ENCODE measurements at regions not wholly inside any gene's neighbourhood (a gene's known extent, or its start where the extent isn't known, plus 50 kb on each side); places are given as distances from the start of the nearest gene placed in this dataset.
"Not testable (repeated sequence)": the region's sequence is repeated elsewhere in the genome, so short reads cannot be mapped to it uniquely, and the experiment has no call there.

DNA sequence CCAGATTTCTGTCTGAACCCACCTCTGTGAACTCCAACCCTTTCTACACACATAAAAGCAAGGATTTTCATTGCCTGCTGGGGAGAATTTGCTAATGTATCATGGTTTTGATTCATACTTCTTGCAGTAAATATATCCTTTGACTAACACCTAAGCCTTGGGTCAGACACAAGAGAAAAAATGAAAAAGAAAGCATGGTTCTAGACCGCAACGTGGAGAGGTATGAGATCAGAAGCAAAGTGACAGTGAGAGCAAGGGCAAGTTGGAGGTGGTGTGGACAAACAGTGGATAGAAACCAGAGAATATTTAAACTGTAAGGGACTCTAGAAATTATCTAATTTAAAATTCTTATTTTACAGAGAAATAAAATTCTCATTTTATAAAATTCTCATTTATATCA, 212.9 kb upstream of the SEMA6A start:
- FAIRE-seq: no peak
- no peak for DNase-seq (ENCODE audit: extremely low spot score, insufficient read length, low read depth)

DNA sequence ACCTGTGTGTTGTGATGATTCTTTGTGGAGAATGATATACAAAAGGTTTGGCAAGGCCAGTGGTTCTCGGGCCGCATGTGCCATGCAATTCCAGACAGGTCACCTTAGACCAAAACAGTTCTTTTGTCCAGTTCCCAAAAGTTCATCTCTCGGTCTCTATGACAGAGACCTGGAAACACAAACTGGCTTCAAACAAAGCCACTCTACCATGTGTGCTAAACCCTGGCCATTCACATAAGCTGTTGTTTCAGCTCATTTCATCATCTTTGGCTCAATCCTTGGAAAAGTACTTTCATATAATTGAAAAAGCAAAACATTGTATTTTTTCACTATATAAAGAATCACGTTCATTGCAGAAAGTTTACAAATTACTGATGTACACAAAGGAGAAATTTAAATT, 210.5 kb upstream of the SEMA6A start:
- no peak for DNase-seq (ENCODE audit: extremely low spot score, insufficient read length, low read depth)
- no peak for FAIRE-seq

- FAIRE-seq: no peak
- no peak for DNase-seq (ENCODE audit: extremely low spot score, insufficient read length, low read depth)
These were observed 205.2 kb upstream of the SEMA6A start for GRCh38 chr5:116779846-116780245.

DNA sequence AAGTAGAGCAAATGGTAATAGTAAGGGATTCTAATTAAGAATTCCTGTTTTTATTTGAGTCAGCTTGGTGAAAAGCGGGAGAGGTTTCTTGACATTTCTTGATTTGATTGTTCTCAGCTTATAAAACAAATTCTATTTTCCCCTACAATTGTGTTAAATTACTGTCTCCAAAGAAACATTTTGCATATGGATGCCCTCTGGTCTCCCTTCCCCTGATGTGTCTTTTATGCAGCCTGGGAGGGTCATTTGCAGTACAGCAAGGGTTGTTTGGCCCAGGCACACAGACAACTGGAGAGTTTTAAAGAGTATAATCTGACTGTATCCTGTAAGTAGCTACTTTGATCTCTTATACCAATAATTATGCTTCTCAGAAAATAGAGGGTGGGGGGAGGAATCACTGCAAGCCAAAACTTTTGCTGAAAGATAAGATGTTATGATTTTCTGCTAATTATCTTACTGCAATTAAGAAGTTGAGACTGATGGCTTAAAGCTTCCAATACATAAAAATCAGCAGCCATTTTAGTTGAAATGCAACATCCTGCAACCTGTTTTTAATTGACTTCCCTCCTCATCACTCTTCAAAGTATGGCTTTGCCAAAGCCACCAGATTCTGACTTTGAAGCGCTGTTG, 204.1 kb upstream of the SEMA6A start:
- FAIRE-seq: no peak
- no peak for DNase-seq (ENCODE audit: extremely low spot score, insufficient read length, low read depth)

DNA sequence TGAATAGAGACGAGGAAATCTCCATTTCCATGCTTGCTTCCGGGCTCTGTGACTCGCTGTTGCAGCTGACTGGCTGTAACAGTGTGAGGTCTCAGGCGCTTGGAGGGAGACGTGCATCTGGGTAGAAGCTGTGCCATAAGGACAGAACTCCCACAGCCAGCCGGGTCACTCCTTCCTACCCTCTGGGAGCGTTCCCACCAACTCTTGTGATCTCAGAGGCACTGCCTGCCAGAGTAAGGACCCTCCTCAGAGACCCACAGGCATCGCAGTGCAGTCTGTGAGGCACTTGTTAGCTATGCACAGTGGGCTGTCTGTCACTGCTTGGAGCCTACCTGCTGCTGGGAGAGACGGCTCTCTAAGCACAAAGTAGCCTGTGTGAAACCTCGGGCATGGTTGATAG, 203.4 kb upstream of the SEMA6A start:
- DNase-seq (ENCODE audit: extremely low spot score, insufficient read length, low read depth): no peak
- FAIRE-seq: no peak

- no peak for DNase-seq (ENCODE audit: extremely low spot score, insufficient read length, low read depth)
These were observed 199.3 kb upstream of the SEMA6A start for GRCh38 chr5:116773926-116774325.

GRCh38 chr5:116772806-116773205, 198.2 kb upstream of the SEMA6A start:
- DNase-seq (ENCODE audit: extremely low spot score, insufficient read length, low read depth): no peak
- FAIRE-seq: peak; percentile 45

More at GRCh38 chr5:116773926-116774325, 199.3 kb upstream of the SEMA6A start:
- no peak for FAIRE-seq

DNA sequence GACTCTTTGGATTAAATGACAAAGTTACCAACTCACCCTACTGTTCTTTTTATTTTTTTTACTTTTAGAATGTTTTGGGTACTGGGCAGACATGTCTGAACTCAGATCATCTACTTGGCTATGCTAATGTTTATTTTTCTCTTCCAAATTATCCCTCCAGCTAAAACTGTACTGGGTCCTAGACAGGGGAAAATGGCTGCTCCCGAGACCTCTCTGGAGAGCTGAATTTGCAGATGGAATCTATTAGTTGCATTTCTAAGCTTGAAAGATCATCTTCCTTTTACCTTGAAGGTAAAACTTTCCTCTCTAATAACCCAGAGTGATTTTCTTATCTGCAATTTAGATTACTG, 197.5 kb upstream of the SEMA6A start:
- DNase-seq (ENCODE audit: extremely low spot score, insufficient read length, low read depth): no peak
- no peak for FAIRE-seq

DNA sequence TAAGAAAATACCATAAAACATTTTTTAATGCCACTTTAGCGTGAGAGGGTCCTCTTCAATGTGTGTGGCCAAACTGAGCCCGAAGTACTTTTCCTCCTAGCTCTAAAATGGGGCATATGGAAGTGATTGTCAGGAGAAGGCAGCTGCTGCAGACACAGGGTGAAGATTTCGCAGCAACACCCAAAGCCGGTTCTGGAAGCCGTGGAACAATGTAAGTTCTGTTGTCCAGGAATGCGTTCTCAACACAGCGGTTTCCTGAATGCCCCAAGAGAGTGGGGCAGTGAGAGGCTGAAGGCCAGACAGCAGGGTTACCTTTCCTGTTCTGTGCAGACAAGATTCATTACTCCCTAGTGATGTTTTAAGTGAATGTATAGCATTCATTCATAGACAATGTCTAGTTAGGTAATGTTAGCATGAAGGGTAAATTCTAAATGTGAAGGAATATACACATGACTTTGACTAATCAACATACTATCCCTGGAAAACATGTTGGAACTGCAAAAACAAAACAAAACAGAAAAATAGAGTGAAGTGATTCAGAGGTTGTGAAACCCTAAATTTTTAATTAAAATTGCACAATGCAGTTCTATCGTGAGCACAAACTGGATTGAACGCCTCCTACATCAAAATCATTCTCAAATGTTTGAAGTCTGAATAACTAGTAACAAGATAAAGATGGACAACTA, 197.0 kb upstream of the SEMA6A start:
- DNase-seq (ENCODE audit: extremely low spot score, insufficient read length, low read depth) (no peak), FAIRE-seq (no peak)

DNA sequence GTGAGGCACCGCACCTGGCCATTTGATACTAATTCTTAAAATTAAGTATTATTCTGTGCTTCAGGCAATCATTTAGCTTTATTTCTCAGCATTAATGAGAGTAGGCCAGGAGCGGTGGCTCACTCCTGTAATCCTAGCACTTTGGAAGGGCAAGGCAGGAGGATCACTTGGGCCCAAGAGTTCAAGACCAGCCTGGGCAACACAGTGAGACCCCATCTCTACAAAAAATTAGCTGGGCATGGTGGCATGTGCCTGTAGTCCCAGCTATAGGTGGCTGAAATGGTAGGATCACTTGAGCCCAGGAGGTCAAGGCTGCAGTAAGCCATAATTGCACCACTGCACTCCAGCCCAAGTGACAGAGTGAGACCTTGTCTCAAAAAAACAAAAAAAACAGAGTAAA, 195.3 kb upstream of the SEMA6A start:
- not testable (repeated sequence) for DNase-seq (ENCODE audit: extremely low spot score, insufficient read length, low read depth); FAIRE-seq

- DNase-seq (ENCODE audit: extremely low spot score, insufficient read length, low read depth): no peak
- no peak for FAIRE-seq
These were observed 194.8 kb upstream of the SEMA6A start for GRCh38 chr5:116769470-116769869.

DNA sequence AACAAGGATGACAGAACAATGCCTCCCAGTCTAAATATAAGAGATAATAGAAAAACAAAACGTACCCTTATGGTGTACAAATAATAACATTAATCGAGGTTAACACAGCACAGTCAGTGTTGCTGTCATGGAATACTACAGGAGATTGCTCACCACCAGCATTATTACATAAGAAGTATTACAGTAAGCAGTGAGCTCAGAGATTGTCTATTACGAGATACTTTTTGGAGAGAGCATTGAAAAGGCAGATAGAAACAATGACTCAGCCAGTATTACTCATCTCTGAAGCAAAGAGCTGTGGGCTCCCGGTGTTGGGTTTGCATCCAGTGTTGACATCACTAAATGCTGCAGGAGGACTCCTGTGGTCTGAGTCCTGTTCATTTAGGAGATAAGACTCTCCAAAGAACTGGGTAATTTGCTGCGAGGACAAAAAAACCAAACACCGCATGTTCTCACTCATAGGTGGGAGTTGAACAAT, 191.9 kb upstream of the SEMA6A start:
- DNase-seq (ENCODE audit: extremely low spot score, insufficient read length, low read depth): peak; percentile 29
- FAIRE-seq: peak; percentile 62

GRCh38 chr5:116765441-116765840, 190.8 kb upstream of the SEMA6A start:
- no peak for FAIRE-seq
- DNase-seq (ENCODE audit: extremely low spot score, insufficient read length, low read depth): no peak

- DNase-seq (ENCODE audit: extremely low spot score, insufficient read length, low read depth): no peak
- FAIRE-seq: peak; percentile 59
These were observed 190.3 kb upstream of the SEMA6A start for GRCh38 chr5:116764941-116765340.

GRCh38 chr5:116763987-116764866, 189.6 kb upstream of the SEMA6A start:
- FAIRE-seq (peak; percentile 97), DNase-seq (ENCODE audit: extremely low spot score, insufficient read length, low read depth) (peak; percentile 38)

DNA sequence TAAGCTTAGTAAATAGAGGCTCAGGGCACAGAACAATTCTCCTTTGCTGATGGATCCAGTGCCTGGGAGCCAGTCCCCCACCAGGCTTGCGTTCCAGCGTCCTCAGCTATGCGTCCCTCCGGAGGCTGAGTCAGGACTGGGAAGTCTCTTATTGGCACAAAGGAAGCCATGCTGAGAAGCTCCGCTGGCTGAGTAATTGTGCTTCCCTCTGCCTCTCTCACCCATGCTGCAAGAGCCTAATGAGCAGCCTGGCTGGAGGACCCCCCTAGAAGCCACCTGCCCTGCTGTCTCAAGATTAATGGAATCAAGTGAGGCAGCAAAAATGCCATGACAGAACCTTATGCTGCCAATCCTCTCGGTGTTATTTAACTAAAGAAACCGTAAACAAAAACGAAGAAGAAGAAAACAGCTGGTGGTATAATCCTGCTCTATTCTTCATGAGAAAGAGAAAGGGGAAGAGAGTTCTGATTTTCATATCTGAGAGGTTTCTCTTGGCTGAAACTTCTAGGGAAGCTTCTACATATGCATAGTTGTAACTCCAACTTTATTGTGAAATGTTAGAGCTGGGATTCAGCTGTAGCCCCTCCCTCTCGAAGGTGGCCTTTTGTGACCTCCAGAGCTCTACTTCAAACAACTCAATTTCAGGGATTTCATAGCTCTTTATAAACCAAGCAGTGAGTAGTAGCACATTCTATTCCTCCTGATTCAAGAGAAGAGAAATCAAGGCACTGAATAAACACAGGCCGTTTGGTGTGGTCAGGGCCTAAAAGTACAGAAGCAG, 185.4 kb upstream of the SEMA6A start:
- DNase-seq (ENCODE audit: extremely low spot score, insufficient read length, low read depth): no peak
- FAIRE-seq: no peak

DNA sequence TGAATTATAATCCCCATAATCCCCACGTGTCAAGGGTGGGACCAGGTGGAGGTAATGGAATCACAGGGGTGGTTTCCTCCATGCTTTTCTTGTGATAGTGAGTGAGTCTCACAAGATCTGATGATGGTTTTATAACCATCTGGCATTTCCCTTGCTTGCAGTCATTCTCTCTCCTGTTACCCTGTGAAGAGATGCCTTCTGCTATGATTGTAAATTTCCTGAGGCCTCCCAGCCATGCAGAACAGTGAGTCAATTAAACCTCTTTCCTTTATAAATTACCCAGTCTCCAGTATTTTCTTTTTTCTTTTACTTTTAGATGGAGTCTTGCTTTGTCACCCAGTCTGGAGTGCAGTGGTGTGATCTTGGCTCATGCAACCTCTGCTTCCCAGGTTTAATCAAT, 182.7 kb upstream of the SEMA6A start:
- FAIRE-seq (no peak), DNase-seq (ENCODE audit: extremely low spot score, insufficient read length, low read depth) (no peak)

- FAIRE-seq: no peak
These were observed 181.9 kb upstream of the SEMA6A start for GRCh38 chr5:116756531-116756930.

DNA sequence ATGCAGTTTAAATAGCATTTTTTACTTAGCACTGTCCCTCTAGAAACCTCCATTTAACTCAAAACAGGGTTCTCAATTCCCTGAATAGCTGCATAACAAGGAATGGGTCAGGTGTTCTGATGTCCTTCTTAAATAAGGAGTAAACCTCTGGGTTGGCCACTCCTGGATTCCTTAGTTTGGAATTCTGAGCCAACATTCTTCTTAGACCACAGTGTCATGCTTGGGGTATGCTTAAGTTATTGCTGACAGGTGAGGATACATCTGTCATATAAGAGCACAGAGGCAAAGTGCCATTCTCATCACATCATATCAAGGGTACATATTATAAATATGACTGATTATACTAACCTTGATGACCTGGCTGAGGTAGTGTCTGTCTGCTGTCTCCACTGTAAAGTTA, 179.9 kb upstream of the SEMA6A start:
- no peak for FAIRE-seq

More at GRCh38 chr5:116756531-116756930, 181.9 kb upstream of the SEMA6A start:
- no peak for DNase-seq (ENCODE audit: extremely low spot score, insufficient read length, low read depth)

DNA sequence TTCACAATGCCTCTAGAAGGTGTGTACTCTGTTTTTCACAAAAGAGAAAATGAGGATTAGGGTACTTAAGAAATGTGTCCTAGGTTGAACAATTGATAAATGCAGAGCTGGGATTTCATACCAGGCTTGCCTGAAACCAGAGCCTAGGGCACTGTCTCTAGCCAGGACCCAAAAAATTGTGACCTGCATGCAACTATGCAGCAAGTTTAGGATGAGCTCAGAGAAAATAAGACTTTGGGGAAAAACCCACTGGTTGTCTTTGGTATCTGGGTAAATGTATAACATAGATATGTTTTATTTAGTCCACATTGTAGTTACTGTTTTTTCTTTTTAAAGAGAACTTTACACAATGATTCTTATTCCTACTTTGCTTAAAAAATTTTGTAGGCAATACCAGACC, 177.1 kb upstream of the SEMA6A start:
- FAIRE-seq: no peak

More for the DNA sequence above, 179.9 kb upstream of the SEMA6A start:
- DNase-seq (ENCODE audit: extremely low spot score, insufficient read length, low read depth): no peak

More for the DNA sequence above, 177.1 kb upstream of the SEMA6A start:
- no peak for DNase-seq (ENCODE audit: extremely low spot score, insufficient read length, low read depth)

Measured in GM18507 (cell line).